Immature natural killer cell (primary cell): ENCODE measurements at regions not wholly inside any gene's neighbourhood (a gene's known extent, or its start where the extent isn't known, plus 50 kb on each side); places are given as distances from the start of the nearest gene placed in this dataset.
"Not testable (repeated sequence)": the region's sequence is repeated elsewhere in the genome, so short reads cannot be mapped to it uniquely, and the experiment has no call there.

Experiments used
- DNase-seq, 3 donors: peaks; one replicate each; pipeline ENCODE4 v3.0.0; 2022; ENCODE audit warnings: mixed read lengths in 1 of 3
- H3K27ac Mint-ChIP-seq, 6 donors: one replicate each; pipeline ENCODE4 v1.8.0; 2020; ENCODE audit warnings: mixed read lengths in 6 of 6, mild to moderate bottlenecking in 5 of 6, inconsistent platforms in 4 of 6, moderate library complexity in 3 of 6
- H3K27me3 Mint-ChIP-seq, 3 donors: one replicate each; pipeline ENCODE4 v1.8.0; 2020 to 2021; ENCODE audit warnings: low read depth in 3 of 3, mild to moderate bottlenecking in 3 of 3, mixed read lengths in 3 of 3, moderate library complexity in 3 of 3, inconsistent platforms in 1 of 3
- H3K36me3 Mint-ChIP-seq, 3 donors: one replicate each; pipeline ENCODE4 v1.8.0; 2020; ENCODE audit warnings: mixed read lengths in 3 of 3, inconsistent platforms in 2 of 3, mild to moderate bottlenecking in 2 of 3
- H3K4me1 Mint-ChIP-seq, 2 donors: one replicate each; pipeline ENCODE4 v1.8.0; 2020; ENCODE audit warnings: inconsistent platforms in 2 of 2, mild to moderate bottlenecking in 2 of 2, mixed read lengths in 2 of 2, moderate library complexity in 1 of 2
- H3K4me3 Mint-ChIP-seq, 5 donors: one replicate each; pipeline ENCODE4 v1.8.0; 2020; ENCODE audit warnings: mild to moderate bottlenecking in 5 of 5, mixed read lengths in 5 of 5, inconsistent platforms in 3 of 5, moderate library complexity in 3 of 5
- H3K9me3 Mint-ChIP-seq, 6 donors: one replicate each; pipeline ENCODE4 v1.8.0; 2020; ENCODE audit warnings: mild to moderate bottlenecking in 6 of 6, mixed read lengths in 6 of 6, inconsistent platforms in 4 of 6, moderate library complexity in 3 of 6

- no peaks in the 10 kb centered on the region for H3K27me3 Mint-ChIP-seq
- peaks cover 20 to 57% (median 24%) of the 10 kb centered on the region in 6 donors for H3K9me3 Mint-ChIP-seq
- no peak overlapping the region for H3K27ac Mint-ChIP-seq
- H3K4me3 Mint-ChIP-seq = no peak overlapping the region
- H3K4me1 Mint-ChIP-seq = no peaks in the 10 kb centered on the region
- DNase-seq = no peak
- H3K36me3 Mint-ChIP-seq = no peaks in the 10 kb centered on the region
Observed at GRCh38 chr9:25813478-25813877, 135.2 kb upstream of the TUSC1 start.

GRCh38 chr9:25808554-25808953 lies 130.3 kb upstream of the TUSC1 start:
- H3K36me3 Mint-ChIP-seq = no peaks in the 10 kb centered on the region
- peaks cover 0 to 2% (median 0%) of the 10 kb centered on the region in 3 donors for H3K27me3 Mint-ChIP-seq
- H3K9me3 Mint-ChIP-seq = peaks cover 27 to 82% (median 42%) of the 10 kb centered on the region in 6 donors
- no peak overlapping the region for H3K4me3 Mint-ChIP-seq
- H3K4me1 Mint-ChIP-seq = no peaks in the 10 kb centered on the region
- DNase-seq = no peak
- no peak overlapping the region for H3K27ac Mint-ChIP-seq

DNA sequence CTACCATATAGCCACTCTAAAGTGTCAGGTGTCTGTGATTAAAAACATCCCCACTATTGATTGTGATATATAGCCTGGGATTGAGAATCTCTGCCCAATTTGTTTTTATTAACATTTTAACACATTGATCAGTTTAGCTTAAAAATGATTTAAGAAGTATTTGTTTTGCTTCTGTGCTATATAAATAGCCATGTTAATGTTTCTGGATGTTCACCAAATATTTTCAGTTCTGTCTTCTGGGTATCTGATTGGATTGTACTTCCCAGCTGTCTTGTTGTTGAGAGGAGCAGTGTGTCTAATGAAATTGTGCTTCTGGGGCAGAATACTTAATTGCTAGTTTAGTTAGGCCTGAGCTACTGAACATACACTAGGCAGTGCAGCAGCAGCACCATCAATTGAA lies 126.6 kb upstream of the TUSC1 start:
- no peak for DNase-seq
- Mint-ChIP-seq H3K4me1 (no peaks in the 10 kb centered on the region), H3K9me3 (peaks cover 21 to 78% (median 38%) of the 10 kb centered on the region in 6 donors), H3K27ac (no peak overlapping the region), H3K36me3 (no peaks in the 10 kb centered on the region), H3K4me3 (no peak overlapping the region), H3K27me3 (peaks cover 0 to 2% (median 0%) of the 10 kb centered on the region in 3 donors)

DNA sequence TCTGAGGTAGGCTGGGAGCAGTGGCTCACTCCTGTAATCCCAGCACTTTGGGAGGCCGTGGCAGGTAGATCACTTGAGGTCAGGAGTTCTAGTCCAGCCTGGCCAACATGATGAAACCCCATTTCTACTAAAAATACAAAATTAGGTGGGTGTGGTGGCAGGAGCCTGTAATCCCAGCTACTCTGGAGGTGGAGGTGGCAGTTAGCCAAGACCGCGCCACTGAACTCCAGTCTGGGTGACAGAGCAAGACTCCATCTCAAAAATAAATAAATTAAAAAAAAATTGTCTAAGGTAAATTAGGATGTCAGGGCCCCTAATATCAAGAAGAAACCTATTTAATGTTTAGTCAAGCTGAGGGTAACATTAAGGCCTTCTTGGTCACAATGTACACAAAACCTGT lies 123.7 kb upstream of the TUSC1 start:
- H3K4me3 Mint-ChIP-seq, DNase-seq: not testable (repeated sequence)

DNA sequence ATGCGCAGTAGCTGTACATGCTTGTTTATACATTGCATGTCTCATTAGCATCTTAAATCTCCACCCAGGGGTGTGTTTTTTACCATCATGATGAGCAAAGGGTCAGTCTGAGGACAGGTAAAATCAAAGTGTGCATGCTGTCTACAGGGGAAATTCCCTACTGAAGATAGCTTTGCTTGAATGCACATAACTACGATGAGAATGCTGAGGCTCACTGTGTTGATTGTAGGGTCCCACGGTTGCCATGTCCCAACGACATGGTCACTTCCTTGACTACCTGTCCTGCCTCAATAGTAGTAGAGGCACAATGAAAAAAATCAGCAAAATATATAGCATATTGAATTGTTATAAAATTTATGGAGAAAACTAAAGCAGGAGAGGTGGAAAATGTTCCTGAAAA lies 95.6 kb upstream of the TUSC1 start:
- Mint-ChIP-seq H3K27me3 (no peaks in the 10 kb centered on the region), H3K4me3 (no peak overlapping the region), H3K4me1 (no peaks in the 10 kb centered on the region), H3K9me3 (peaks cover 3 to 61% (median 17%) of the 10 kb centered on the region in 6 donors), H3K27ac (no peak overlapping the region), H3K36me3 (no peaks in the 10 kb centered on the region)
- no peak for DNase-seq

More for the DNA sequence above, 123.7 kb upstream of the TUSC1 start:
- H3K4me1 Mint-ChIP-seq, H3K27ac Mint-ChIP-seq, H3K36me3 Mint-ChIP-seq, H3K27me3 Mint-ChIP-seq: not testable (repeated sequence)
- H3K9me3 Mint-ChIP-seq = peaks cover 8 to 75% (median 42%) of the 10 kb centered on the region in 6 donors

GRCh38 chr9:25755951-25756350 lies 77.7 kb upstream of the TUSC1 start:
- Mint-ChIP-seq H3K4me3 (no peak overlapping the region), H3K4me1 (no peaks in the 10 kb centered on the region), H3K27me3 (peaks cover 0 to 4% (median 0%) of the 10 kb centered on the region in 3 donors), H3K27ac (no peak overlapping the region), H3K9me3 (peaks cover 11 to 68% (median 45%) of the 10 kb centered on the region in 6 donors), H3K36me3 (peaks cover 0 to 8% (median 0%) of the 10 kb centered on the region in 3 donors)
- no peak for DNase-seq

GRCh38 chr9:25752398-25752797 lies 74.2 kb upstream of the TUSC1 start:
- no peak overlapping the region for H3K27ac Mint-ChIP-seq
- H3K36me3 Mint-ChIP-seq = peaks cover 0 to 8% (median 0%) of the 10 kb centered on the region in 3 donors
- H3K4me3 Mint-ChIP-seq = no peak overlapping the region
- H3K9me3 Mint-ChIP-seq = peaks cover 8 to 61% (median 34%) of the 10 kb centered on the region in 6 donors
- peaks cover 0 to 2% (median 0%) of the 10 kb centered on the region in 3 donors for H3K27me3 Mint-ChIP-seq
- DNase-seq = no peak
- no peaks in the 10 kb centered on the region for H3K4me1 Mint-ChIP-seq

DNA sequence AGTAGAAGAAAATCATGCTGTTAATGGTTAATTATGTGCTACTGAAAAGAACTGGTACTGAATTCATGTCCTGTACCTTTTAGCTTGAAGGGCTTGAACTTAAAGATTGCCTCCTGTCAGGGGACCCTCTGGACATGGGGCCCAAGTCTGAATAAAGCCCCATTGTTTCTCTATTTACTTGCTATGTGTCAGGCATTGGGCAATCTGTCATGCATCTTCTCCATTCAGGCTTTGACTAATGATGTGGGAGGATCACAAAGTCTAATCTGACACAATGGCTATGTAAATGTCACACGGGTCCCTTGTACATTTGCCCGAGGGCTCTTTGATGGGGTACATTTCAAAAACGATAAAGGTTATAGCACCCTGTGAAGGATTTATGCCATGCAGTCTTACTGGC lies 64.0 kb upstream of the TUSC1 start:
- Mint-ChIP-seq H3K4me1 (no peaks in the 10 kb centered on the region), H3K27me3 (peaks cover 0 to 3% (median 0%) of the 10 kb centered on the region in 3 donors)

DNA sequence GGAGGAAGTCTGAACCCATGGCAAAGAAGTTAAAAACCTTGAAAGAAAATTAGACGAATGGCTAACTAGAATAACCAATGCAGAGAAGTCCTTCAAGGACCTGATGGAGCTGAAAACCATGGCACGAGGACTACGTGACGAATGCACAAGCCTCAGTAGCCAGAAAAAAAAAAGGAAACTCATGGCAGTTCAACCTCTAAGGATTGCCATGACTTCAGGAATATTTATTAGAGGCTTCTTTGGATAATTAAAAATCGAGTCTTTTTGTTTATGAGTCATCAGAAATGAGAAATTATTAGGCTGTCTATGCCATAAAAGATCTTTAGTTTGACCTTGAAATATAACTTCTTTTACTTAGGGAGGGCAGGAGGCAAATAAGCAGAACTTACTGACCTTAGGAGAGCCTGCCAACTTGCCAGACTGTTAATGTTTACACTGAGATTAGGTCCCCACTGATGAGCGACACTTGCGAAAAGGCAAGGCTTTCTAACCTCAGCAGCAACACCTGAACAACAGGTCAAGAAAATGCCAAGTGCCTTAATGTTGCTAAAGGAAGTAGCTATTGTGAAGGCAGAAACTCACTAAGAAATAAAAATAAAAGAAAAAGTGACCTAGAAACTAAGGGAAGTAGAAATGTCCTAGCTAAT lies 55.2 kb upstream of the TUSC1 start:
- Mint-ChIP-seq H3K4me3 (no peak overlapping the region), H3K9me3 (peaks cover 10 to 41% (median 27%) of the 10 kb centered on the region in 6 donors), H3K27ac (no peak overlapping the region), H3K4me1 (no peaks in the 10 kb centered on the region), H3K36me3 (no peaks in the 10 kb centered on the region), H3K27me3 (no peaks in the 10 kb centered on the region)
- DNase-seq = no peak

More for the DNA sequence above, 64.0 kb upstream of the TUSC1 start:
- Mint-ChIP-seq H3K9me3 (peaks cover 7 to 35% (median 20%) of the 10 kb centered on the region in 6 donors), H3K36me3 (peaks cover 0 to 5% (median 0%) of the 10 kb centered on the region in 3 donors), H3K27ac (no peak overlapping the region), H3K4me3 (no peak overlapping the region)
- DNase-seq = no peak

DNA sequence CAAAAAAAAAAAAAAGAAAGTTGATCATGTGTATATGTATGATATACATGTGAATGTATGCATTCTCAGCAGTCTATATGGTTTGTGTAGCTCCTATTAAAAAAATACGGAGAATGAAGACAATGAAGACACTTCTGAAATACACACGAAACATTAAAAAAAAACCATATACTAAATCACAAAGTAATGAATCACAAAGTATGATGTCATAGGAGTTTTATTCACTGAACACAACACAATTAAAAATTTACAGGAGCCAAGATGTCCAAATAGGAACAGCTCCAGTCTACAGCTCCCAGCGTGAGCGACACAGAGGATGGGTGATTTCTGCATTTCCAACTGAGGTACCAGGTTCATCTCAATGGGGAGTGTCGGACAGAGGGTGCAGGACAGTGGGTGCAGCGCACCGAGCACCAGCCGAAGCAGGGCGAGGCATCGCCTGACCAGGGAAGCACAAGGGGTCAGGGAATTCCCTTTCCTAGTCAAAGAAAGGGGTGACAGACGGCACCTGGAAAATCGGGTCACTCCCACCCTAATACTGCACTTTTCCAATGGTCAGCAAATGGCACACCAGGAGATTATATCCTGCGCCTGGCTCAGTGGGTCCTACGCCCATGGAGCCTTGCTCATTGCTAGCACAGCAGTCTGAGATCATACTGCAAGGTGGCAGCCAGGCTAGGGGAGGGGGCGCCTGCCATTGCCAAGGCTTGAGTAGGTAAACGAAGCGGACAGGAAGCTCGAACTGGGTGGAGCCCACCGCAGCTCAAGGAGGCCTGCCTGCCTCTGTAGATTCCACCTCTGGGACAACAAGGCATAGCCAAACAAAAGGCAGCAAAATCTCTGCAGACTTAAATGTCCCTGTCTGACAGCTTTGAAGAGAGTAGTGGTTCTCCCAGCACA lies 53.9 kb upstream of the TUSC1 start:
- H3K36me3 Mint-ChIP-seq, H3K27me3 Mint-ChIP-seq, H3K4me1 Mint-ChIP-seq, H3K27ac Mint-ChIP-seq, H3K4me3 Mint-ChIP-seq, DNase-seq: not testable (repeated sequence)
- peaks cover 12 to 37% (median 31%) of the 10 kb centered on the region in 6 donors for H3K9me3 Mint-ChIP-seq
